ENCODE measurements at regions not wholly inside any gene's neighbourhood (a gene's known extent, or its start where the extent isn't known, plus 50 kb on each side); places are given as distances from the start of the nearest gene placed in this dataset.

GRCh38 chr3:124276539-124277143 lies 284.7 kb upstream of the ROPN1 start:
- TF ChIP-seq CBX8 (IDR thresholded peaks at IDR 0.05; ENCODE audit: borderline replicate concordance, low read depth, low read length) (no peak), CEBPB (IDR thresholded peaks at IDR 0.05; ENCODE audit: low read depth, low read length) (no peak), EGR1 (IDR thresholded peaks at IDR 0.05; ENCODE audit: borderline replicate concordance, low read depth, low read length) (no peak), POLR2A (IDR thresholded peaks at IDR 0.05; ENCODE audit: control extremely low read depth in 1 of 2, low read depth in 2 of 2, low read length in 2 of 2) (no peak), CTCF (IDR thresholded peaks at IDR 0.05; ENCODE audit: control extremely low read depth in 1 of 3, insufficient read depth in 1 of 3, low read depth in 1 of 3, low read length in 3 of 3) (no peak), EZH2 (IDR thresholded peaks at IDR 0.05; ENCODE audit: low read depth, low read length, severe bottlenecking) (no peak), YY1 (IDR thresholded peaks at IDR 0.05; ENCODE audit: low read depth, low read length) (no peak), POU5F1 (IDR thresholded peaks at IDR 0.05; ENCODE audit: low read depth, low read length) (no peak), POLR2AphosphoS5 (IDR thresholded peaks at IDR 0.05; ENCODE audit: low read depth, low read length) (no peak), FOSL1 (IDR thresholded peaks at IDR 0.05; ENCODE audit: insufficient read depth, low read depth, low read length) (no peak), RFX5 (IDR thresholded peaks at IDR 0.05; ENCODE audit: borderline replicate concordance, low read depth, low read length) (no peak), MAX (IDR thresholded peaks at IDR 0.05) (no peak)
